ENCODE measurements at regions not wholly inside any gene's neighbourhood (a gene's known extent, or its start where the extent isn't known, plus 50 kb on each side); places are given as distances from the start of the nearest gene placed in this dataset.

DNA sequence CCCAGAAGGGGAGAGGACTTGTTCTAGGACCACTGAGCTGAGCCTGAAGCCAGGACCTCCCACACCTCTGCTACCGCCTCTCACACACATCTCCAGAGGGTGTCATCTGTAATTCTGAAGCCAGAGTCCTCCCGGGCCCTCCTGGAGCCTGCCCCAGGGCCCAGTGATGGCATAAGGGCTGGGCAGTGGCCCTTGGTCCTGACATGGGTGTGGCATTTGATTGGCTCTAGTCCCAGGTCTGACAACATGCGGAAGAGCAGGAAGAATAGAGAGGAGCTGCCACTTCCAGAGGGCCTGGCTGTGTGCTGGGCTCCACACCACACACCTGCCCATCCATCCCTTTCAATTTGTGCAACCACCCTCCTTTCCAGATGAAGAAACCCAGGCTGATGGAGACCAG lies 144.3 kb upstream of the GSC start:
- no peak overlapping the region for H3K27ac ChIP-seq (ENCODE audit: low read depth)
- no peak for DNase-seq (ENCODE audit: low spot score)
- Mint-ChIP-seq H3K27me3 (ENCODE audit: insufficient read depth, low read depth, poor library complexity) (peaks cover 2% of the 10 kb centered on the region), H3K4me1 (no peaks in the 10 kb centered on the region), H3K36me3 (ENCODE audit: low read depth) (no peaks in the 10 kb centered on the region), H3K4me3 (no peak overlapping the region), H3K9me3 (no peaks in the 10 kb centered on the region; the same call in 1 of the 3 replicates), H3K27ac (no peak overlapping the region)
- no peaks in the 10 kb centered on the region for H3F3A ChIP-seq (replicated peaks; ENCODE audit: low read depth)
- H2AFZ ChIP-seq, result no peak overlapping the region
- no peaks in the 10 kb centered on the region for H3K9me2 ChIP-seq (ENCODE audit: insufficient read depth)
- H3K36me3 ChIP-seq (ENCODE audit: insufficient read depth), result no peaks in the 10 kb centered on the region
- H3K4me3 ChIP-seq, result no peak overlapping the region
- H3K79me2 ChIP-seq (replicated peaks; ENCODE audit: insufficient read depth), result no peaks in the 10 kb centered on the region
- ATAC-seq, result no peak
- H4K20me1 ChIP-seq (replicated peaks; ENCODE audit: insufficient read depth), result no peaks in the 10 kb centered on the region
- TF ChIP-seq ZNF114 (CRISPR knock-in tag; IDR thresholded peaks at IDR 0.05) (no peak), POLR2AphosphoS5 (IDR thresholded peaks at IDR 0.05; ENCODE audit: low read depth) (no peak), EZH2 (IDR thresholded peaks at IDR 0.05; ENCODE audit: low read depth, unreplicated experiment) (no peak), ZNF331 (CRISPR knock-in tag; IDR thresholded peaks at IDR 0.05; ENCODE audit: low read depth) (no peak), CTCF (conservative IDR thresholded peaks at IDR 0.05; ENCODE audit: low read depth in 2 of 2) (no peak), NANOG (IDR thresholded peaks at IDR 0.05; ENCODE audit: borderline replicate concordance) (no peak), ETS1 (IDR thresholded peaks at IDR 0.05) (no peak), STAT1 (IDR thresholded peaks at IDR 0.05; ENCODE audit: unreplicated experiment) (no peak), ZNF462 (CRISPR knock-in tag; IDR thresholded peaks at IDR 0.05) (no peak), CREB1 (CRISPR knock-in tag; IDR thresholded peaks at IDR 0.05; ENCODE audit: low read depth) (no peak), JUNB (IDR thresholded peaks at IDR 0.05; ENCODE audit: unreplicated experiment) (no peak), EZH2phosphoT487 (IDR thresholded peaks at IDR 0.05; ENCODE audit: unreplicated experiment) (no peak)
- TF ChIP-seq, protein P1, sequence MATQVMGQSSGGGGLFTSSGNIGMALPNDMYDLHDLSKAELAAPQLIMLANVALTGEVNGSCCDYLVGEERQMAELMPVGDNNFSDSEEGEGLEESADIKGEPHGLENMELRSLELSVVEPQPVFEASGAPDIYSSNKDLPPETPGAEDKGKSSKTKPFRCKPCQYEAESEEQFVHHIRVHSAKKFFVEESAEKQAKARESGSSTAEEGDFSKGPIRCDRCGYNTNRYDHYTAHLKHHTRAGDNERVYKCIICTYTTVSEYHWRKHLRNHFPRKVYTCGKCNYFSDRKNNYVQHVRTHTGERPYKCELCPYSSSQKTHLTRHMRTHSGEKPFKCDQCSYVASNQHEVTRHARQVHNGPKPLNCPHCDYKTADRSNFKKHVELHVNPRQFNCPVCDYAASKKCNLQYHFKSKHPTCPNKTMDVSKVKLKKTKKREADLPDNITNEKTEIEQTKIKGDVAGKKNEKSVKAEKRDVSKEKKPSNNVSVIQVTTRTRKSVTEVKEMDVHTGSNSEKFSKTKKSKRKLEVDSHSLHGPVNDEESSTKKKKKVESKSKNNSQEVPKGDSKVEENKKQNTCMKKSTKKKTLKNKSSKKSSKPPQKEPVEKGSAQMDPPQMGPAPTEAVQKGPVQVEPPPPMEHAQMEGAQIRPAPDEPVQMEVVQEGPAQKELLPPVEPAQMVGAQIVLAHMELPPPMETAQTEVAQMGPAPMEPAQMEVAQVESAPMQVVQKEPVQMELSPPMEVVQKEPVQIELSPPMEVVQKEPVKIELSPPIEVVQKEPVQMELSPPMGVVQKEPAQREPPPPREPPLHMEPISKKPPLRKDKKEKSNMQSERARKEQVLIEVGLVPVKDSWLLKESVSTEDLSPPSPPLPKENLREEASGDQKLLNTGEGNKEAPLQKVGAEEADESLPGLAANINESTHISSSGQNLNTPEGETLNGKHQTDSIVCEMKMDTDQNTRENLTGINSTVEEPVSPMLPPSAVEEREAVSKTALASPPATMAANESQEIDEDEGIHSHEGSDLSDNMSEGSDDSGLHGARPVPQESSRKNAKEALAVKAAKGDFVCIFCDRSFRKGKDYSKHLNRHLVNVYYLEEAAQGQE (IDR thresholded peaks at IDR 0.05; ENCODE audit: unreplicated experiment), result no peak
- H3K27me3 ChIP-seq (ENCODE audit: insufficient read depth), result no peaks in the 10 kb centered on the region
- H3K4me2 ChIP-seq, result no peak overlapping the region
- no peaks in the 10 kb centered on the region for H3K4me1 ChIP-seq (ENCODE audit: insufficient read depth)
